LHCN-M2 (cell line): ENCODE measurements at regions not wholly inside any gene's neighbourhood (a gene's known extent, or its start where the extent isn't known, plus 50 kb on each side); places are given as distances from the start of the nearest gene placed in this dataset.
"Not testable (repeated sequence)": the region's sequence is repeated elsewhere in the genome, so short reads cannot be mapped to it uniquely, and the experiment has no call there.

Source experiments
- DNase-seq: peaks from one replicate; pipeline ENCODE4 v3.0.0-alpha.2; 2012; ENCODE audit warnings: low read depth

DNA sequence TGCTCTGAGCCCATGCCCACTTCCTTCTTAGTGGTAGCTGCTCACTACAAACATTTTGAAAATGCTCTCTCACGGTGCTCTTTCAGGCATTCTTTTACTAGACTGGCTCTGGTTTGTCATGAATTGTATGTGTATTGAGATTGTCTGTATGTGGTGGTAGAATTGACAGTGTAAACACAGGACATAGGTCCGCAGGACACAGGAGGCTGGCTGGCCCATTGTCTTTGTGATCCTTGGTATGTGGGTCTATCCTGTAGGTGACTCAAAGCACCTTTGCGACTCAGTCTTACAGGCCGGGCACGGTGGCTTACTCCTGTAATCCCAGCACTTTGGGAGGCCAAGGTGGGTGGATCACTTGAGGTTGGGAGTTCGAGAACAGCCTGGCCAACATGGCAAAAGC is 250.9 kb downstream of the C12orf75 start:
- DNase-seq = no peak

DNA sequence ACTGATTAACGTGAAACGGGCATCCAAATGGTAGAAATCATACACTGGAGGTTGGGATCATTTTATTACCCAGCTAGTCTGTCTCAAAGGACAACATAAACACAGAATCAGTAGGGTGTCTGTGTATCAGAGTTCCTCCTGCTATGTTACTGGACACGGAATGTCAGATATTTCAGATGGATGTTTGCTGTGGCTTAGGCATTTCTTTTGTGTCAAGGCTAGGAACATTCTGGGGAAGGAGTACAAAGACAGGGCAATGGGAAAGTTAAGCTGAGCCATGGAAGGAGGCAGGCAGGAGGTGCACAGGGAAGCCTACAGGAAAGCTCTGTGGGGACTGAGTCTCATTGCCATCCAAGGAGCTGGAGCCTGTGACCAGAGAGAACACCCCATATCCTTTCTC is 254.6 kb downstream of the C12orf75 start:
- DNase-seq = no peak

DNA sequence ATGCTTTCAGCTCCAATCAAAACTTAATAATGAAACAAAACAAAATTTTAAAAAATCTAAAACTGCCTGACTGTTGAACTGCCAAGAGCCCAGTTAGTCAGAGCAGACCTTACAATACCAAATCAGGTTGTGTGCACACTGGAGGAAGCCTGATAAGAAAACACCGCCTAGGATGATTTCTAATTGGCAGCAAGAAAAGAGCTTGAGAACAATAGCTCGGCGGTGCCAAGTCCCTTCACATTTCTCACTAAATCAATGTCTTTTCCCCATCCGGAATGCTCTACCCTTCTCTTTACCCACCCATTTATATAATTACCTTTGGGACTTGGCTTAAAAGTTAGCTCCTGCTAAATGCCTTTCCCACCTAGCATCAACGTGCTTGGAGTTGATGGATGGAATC is 256.7 kb downstream of the C12orf75 start:
- DNase-seq = no peak

DNA sequence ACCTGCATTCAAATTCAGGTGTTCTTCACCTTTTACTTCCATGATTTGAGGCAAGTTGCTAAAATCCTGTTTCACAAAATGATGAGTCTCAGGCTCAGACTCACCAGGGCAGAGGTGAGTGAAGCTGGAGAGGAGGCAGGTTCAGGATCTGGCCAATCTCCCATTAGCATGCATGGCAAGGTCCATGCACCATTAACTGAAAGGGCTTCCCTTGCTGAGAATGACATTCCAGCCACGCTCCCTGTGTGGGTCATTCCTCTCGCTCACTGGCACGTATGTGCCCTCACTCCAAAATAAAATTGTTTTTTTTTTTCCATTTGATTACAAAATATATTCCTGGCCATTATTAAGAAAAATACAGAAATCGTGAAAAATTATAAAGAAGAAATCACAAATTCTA is 257.6 kb downstream of the C12orf75 start:
- DNase-seq = no peak

DNA sequence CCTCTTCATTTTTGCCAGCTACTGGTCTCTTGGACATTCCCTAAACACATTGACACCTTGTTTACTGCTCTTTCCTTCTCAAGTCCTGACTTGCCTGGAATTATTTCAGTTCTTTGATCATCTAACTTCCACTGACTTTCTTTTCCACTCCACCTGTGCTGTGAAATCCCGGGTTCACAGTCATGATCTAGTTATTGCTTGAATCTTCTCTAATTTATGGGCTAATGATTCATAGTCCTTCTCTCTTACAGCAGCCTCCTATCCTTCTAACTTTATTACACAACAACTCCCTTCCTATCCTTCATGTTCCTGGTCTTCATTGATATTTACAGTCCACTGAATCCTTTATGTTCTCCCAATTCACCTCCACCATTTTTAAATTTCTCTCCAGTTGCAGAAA is 260.1 kb downstream of the C12orf75 start:
- DNase-seq = no peak

DNA sequence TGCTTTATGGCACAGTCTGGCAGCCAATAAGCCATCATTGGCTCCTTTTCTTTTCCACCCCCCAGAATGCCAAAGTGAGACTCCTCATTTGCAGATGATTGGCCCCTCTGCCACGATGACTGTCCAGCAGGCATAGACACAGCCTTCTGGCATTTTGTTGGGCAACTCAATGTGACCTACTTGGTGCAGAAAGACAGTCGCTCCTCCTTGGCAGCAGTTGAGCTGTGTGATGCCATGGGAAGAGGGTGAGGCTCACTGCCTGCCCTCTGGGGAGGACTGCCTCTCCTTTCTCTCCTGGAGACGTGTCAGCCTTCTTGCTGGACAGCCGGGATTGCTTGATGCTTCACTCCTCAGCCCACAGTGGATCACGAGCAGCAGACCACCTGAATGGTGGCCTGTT is 264.9 kb downstream of the C12orf75 start:
- DNase-seq = no peak

DNA sequence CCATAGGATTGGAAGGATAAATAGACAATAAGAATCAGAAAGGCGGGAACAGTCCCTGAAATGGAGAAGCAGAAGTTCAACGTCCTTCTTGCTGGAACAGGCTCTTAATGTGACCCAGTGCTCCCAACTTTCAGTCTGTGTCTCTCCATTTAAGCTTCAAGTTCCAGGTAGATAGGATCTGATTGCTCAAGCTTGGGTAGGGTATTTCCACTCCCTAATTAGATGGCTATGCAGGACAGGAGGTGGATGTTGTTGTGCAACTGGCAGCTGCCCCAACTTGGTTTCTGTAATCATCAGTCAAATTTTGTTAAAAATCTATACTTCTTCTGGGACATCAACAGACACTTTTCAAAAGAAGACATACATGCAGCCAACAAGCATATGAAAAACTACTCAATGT is 266.2 kb downstream of the C12orf75 start:
- no peak for DNase-seq

DNA sequence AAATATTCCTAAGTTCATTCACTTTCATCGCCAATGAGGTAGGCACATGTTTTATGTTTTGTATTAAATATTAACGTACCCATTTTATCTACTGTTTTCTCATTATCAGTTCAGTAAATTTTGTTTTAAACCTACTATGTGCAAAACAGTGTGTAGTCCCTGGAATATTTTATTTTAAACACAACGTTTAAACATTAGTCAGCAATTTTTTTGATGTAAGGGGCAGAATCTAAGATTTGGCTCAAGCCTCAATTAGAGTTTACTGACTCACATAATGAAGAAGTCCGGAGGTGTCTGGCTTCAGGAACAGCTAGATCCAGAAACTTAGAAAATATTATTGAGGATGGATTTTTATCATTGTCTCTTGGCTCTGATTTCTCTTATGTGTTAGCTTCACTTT is 267.5 kb downstream of the C12orf75 start:
- DNase-seq = no peak

DNA sequence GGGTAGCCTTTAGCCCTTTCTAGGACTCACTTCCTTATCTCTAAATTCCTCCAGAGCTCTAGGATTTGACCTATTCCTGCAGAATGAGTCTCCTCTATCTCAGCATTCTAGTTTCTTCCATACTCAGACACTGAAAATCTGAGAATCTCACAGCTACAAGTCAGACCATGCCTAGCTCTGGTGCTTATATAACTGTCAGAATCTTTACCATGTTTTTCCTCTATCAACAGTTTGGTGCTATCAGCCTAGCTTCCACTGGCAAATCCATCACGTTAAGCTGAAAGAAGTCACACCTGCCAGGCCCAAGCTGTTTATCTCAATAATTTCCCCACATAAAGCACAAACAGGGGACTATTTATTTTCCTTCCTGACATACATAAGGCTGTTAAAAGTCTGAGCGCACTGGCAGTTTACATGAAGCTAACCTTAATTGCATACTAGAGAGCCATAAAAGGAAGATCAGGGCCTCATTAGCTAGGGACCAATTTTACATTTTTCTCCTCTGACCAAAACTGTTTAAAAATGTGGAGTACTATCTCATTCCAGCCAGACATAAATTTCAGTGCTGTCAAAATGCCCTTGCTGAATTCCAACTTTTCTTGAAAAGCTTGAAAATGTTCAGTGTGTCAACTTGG is 270.5 kb downstream of the C12orf75 start:
- DNase-seq = no peak

DNA sequence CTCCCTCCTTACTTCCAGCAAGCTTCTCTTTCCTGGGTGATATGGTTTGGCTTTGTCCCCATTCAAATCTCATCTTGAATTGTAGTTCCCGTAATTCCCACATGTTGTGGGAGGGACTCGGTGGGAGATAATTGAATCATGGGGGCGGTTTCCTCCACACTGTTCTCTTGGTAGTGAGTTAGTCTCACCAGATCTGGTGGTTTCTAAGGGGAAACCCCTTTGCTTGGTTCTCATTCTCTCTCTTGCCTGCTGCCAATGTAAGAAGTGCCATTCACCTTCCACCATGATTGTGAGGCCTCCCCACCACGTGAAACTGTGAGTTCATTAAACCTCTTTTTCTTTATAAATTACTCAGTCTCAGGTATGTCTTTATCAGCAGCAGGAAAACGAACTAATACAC is 271.8 kb downstream of the C12orf75 start:
- not testable (repeated sequence) for DNase-seq

DNA sequence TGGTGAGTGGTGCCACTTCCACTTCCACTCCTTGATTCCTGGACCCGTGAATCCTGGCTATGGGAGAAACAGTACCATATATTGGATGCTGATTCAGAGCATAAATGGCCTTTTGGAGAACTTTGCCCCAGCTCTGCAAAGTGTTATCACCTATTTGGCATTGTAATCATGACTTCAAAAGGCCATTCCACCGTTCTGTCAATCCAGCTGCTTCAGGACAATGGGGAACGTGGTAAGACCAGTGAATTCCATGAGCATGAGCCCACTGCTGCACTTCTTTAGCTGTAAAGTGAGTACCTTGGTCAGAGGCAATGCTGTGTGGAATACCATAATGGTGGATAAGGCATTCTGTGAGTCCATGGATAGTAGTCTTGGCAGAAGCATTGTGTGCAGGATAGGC is 273.8 kb downstream of the C12orf75 start:
- DNase-seq = not testable (repeated sequence)

DNA sequence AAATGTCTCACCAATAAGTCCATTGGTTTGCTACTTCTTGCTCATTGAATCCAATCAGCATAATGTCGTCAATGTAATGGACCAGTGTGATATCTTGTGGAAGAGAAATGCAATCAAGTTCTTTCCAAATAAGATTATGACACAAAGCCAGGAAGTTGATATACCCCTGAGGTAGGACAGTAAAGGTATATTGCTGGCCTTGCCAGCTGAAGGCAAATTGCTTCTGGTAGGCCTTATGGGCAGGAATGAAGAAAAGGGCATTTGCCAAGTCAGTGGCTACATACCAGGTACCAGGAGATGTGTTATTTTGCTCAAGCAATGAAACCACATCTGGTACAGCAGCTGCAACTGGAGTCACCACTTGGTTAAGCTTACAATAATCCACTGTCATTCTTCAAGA is 276.1 kb downstream of the C12orf75 start:
- not testable (repeated sequence) for DNase-seq

DNA sequence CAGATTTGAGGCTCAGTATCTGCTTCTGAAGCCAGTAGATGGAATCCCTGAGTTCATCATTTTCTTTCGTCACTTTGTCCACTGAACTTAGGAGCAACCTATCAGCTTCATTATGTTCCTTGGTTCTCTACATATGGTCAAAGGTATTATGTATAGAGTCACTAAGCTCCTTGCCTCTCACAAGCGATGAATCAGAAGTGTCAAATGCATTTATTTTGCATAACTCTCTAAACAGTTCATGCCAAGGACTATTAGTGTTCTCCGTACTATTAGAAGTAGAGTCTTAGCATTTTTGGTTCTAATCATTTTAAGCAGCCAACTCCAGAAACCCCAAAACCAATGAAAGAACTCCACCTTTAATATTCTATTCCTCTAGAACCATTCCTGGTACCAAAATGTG is 278.5 kb downstream of the C12orf75 start:
- DNase-seq = not testable (repeated sequence)

DNA sequence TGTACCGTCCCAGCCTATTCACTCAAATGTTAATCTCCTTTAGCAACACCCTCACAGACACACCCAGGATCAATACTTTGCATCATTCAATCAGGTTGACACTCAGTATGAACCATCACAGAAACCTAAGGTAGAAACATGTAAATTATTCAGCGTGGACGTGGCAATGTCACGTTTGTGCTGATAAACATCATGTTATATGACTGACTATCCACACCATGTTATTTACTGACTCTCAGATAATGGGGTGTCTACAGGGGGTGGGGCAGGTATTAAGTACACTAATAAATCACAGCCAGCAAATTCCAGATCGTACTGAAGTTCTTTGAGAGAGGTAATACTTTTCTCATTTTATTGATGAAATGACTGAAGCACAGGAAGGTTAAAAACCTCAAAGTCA is 280.0 kb downstream of the C12orf75 start:
- DNase-seq = no peak

DNA sequence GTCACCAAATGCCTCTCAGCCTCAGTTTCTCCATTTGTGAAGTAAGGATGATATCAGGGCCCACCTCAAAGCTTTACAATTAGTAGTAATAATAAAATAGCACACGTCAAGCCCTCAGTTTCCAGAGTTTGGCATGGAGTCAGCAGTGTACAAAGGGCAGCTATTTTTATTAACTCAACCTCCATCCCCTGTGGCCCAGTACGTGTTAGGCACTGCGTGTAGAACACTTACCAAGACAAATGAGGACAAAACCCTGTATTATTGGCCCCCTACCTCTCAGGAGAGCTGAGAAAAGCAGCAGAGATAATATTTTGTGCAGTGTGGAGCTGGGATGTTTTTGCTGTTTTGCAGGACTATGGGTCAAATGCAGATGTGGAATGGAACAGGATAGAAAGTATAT is 280.8 kb downstream of the C12orf75 start:
- no peak for DNase-seq

DNA sequence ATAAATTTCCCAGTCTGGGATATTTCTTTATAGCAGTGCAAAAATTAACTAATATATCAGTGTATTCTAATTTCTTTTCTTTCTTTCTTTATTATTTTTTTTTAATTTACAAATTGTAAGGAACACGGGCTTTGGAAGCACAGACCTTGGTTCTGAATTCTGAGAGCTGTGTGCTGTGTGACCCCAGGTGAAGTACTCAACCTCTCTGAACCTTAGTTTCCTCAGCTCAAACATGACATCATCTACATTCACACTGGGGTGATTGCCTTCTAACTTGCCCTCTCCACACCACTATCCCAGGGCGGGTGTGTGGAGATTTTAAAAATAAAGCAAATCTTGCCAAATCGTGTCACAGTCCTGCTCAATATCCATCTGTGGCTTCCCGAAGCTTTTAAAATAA is 282.8 kb downstream of the C12orf75 start:
- no peak for DNase-seq

DNA sequence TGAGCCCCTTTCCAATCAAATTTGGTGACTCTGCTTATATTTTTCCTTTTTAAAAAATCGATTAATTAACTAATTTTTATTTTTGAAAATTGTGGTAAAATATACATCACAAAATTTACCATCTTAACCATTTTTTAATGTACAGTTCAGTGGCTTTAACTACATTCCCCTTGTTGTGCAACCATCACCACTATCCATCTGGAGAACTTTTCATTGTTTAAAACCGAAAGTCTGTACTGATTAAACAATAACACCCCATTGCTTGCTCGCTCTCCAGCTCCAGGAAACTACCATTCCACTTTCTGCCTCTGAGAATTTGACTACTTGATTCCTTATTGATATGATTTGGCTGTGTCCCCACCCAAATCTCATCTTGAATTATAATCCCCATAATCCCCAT is 283.4 kb downstream of the C12orf75 start:
- no peak for DNase-seq

DNA sequence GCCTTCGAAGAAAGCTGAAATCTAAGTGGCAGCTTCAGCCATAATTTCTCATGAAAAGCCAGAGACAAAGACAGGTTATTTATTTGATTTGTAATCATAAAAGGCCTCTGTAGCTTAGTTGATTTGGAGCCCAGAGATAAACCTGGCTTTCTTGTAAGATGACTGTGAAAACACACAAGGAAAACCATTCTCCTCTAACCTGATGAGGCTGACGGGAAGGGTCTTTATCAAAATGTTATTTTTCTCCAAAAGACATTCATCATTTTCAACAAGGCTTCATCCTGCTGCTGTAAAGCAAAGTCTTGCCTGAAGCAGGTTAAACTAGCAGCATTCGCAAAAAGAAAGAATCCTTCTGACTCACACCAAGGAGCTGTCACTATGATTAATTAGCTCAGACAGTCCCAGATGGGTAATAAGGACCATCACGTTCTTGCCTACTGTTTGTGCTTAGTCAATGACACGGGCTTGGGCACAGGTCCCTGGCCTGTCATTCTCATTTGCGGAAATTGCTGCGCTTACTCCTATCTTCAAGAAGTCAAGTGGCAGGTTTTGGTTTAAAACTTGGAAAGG is 286.6 kb downstream of the C12orf75 start:
- DNase-seq = no peak

DNA sequence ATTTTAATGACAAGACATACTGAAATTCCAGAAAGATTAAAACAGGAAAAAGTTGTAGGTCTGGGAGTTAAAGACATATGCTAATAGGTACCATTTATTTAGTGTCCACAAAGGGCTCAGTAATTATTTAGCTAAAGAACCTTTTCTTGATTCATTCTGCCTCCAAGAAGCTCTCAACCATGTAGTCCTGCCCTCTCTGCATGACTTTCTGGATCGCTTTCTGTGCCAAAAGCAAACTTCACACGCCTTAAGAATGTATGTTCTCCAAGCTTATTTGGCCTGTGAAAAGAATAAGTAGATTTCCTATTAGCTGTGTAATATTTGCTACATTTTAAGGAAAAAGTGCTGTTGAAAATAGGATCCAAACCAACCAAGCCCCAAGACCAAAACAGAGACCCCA is 291.7 kb downstream of the C12orf75 start:
- DNase-seq = no peak

DNA sequence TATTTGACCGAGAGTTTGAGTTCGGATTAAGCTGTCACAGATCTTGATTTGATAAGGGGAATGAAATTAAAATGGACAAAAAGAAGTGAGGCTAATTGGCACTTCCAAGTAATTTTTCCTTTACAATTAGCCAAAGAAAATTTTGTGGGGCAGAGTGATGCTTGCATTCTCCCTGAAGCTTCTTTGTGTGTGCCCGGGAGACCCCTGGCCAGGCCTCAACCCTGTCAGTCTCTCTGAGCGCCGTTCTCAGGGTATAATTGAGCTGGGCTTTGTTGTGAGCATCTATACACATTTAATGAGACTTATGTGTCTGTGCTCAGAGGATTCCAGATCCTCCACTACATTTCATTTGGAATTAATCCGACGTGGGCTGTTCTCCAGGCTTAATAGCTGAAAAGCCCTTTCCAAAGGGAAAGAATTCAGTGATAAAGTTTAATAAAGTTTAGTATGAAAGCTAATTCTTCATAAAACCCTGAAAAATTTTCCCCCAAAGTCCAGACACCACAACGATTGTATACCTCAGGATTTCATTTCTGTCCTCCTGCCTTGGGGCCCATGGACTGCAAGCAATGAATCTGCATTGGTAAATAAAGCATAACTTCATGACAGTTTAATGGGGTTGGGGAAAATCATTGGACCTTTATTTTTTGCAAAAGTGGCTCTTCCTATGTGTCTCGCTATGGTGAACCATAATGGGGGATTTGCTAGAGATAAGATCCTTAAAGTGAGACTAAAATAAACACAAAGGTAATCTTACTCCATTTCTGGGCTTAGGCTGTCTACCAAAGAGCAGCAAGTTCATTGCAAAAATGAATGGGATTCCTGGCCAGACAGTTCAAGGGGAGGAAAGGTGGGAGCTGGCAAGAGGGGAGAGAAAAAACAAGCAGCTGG is 292.6 kb downstream of the C12orf75 start:
- DNase-seq = no peak

DNA sequence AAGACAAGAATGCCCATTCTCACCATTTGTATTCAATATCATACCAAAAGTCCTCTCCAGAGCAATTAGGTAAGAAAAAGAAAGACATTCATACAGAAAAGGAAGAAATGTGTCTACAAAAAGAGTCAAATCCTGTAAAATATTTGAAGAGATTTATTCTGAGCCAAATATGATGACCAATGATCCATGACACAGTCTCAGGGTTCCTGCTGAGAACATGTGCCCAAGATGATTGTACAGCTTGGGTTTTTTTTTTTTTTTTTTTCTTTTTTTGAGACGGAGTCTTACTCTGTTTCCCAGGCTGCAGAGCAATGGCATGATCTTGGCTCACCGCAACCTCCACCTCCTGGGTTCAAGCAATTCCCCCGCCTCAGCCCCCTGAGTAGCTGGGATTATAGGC is 296.2 kb downstream of the C12orf75 start:
- DNase-seq = no peak

DNA sequence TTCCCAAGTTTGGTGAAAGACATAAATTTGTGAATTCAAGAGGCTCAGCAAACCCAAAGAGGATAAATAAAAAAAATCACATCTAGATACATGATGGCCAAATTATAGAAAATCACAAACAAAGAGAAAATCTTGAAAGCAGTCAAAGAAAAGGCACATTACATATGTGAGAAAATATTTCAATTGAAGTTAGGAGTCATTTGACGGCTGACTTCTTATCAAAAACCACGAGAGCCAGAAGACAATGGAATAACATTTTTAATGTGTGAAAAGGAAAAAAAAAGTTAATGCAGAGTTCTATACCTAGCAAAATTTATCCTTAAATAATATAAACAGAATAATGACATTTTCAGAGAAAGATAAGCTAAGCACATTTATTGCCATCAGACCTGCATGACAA is 307.0 kb downstream of the C12orf75 start:
- no peak for DNase-seq

DNA sequence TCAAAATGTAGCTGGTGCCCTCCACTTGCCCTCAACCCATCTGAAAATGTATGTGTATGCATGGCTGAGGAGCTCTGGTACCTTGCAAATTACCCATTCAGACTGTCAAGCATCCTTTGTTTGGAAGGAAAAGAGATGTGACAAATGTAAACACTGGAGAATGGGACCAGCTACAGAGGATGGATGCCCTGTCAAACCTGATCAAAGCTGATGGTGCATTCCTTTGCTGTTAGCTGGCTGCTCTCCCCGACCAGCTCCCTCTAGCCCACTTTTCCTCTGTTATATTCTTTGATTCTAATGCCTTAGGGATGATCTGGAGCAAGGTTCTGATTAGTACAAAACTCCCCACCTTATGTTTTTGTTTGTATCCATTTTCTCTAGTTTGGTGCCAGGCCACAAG is 310.3 kb downstream of the C12orf75 start:
- no peak for DNase-seq
